HCT116 (cell line): ENCODE measurements at regions not wholly inside any gene's neighbourhood (a gene's known extent, or its start where the extent isn't known, plus 50 kb on each side); places are given as distances from the start of the nearest gene placed in this dataset.

Experiments
- CBX3 ChIP-seq: IDR thresholded peaks from 2 replicates; pipeline ENCODE4 v1.6.1; 2012; ENCODE audit warnings: low read depth
- CEBPB ChIP-seq: IDR thresholded peaks from 2 replicates; pipeline ENCODE4 v1.6.1; 2012; ENCODE audit warnings: low read depth
- ELF1 ChIP-seq: IDR thresholded peaks from 2 replicates; pipeline ENCODE4 v1.6.1; 2012; ENCODE audit warnings: low read depth, borderline replicate concordance
- POLR2A ChIP-seq: IDR thresholded peaks from 2 replicates; pipeline ENCODE4 v1.7.0; 2011; ENCODE audit warnings: borderline replicate concordance; ENCODE audit not compliant: insufficient read depth, insufficient read length; ENCODE audit errors: extremely low read depth
- POLR2AphosphoS5 ChIP-seq: IDR thresholded peaks from 2 replicates; pipeline ENCODE4 v1.6.1; 2011; ENCODE audit warnings: mild to moderate bottlenecking, low read depth, low read length, moderate library complexity
- RAD21 ChIP-seq: IDR thresholded peaks from 2 replicates; pipeline ENCODE4 v1.6.1; 2012; ENCODE audit warnings: low read depth, mild to moderate bottlenecking
- SIN3A ChIP-seq: IDR thresholded peaks from 2 replicates; pipeline ENCODE4 v1.6.1; 2012; ENCODE audit warnings: low read depth
- SP1 ChIP-seq: IDR thresholded peaks from 2 replicates; pipeline ENCODE4 v1.6.1; 2012; ENCODE audit warnings: low read depth
- TF ChIP-seq, protein P1 (sequence below), 3 experiments: fragments of 200-600 bp in 1 of 3; sonication (generic) in 1 of 3; IDR thresholded peaks in 2 of 3; conservative IDR thresholded peaks in 1 of 3; 2 replicates each; pipeline ENCODE4 v1.5.1; 2012 to 2017; ENCODE audit warnings: low read depth in 2 of 3, low read length in 2 of 3, antibody characterized with exemption in 1 of 3, borderline replicate concordance in 1 of 3, control low read depth in 1 of 3, mild to moderate bottlenecking in 1 of 3, mixed read lengths in 1 of 3, mixed run types in 1 of 3, moderate library complexity in 1 of 3; ENCODE audit not compliant: insufficient read depth in 1 of 3
- TF ChIP-seq, protein P2 (sequence below): IDR thresholded peaks from 2 replicates; pipeline ENCODE4 v1.6.1; 2012

DNA sequence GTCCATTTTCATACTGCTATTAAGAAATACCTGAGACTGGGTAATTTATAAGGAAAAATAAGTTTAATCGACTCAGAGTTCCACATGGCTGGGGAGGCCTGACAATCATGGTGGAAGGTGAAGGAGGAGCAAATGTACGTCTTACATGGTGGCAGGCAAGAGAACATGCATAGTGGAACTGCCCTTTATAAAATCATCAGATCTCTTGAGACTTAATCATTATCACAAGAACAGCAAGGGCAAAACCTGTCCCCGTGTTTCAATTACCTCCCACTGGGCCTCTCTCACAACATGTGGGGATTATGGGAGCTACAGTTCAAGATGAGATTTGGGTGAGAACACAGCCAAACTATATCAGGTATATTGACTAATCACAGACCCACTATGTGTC is 370.2 kb upstream of the USP24 start:
- no peak for TF ChIP-seq ELF1
- TF ChIP-seq, protein P1, sequence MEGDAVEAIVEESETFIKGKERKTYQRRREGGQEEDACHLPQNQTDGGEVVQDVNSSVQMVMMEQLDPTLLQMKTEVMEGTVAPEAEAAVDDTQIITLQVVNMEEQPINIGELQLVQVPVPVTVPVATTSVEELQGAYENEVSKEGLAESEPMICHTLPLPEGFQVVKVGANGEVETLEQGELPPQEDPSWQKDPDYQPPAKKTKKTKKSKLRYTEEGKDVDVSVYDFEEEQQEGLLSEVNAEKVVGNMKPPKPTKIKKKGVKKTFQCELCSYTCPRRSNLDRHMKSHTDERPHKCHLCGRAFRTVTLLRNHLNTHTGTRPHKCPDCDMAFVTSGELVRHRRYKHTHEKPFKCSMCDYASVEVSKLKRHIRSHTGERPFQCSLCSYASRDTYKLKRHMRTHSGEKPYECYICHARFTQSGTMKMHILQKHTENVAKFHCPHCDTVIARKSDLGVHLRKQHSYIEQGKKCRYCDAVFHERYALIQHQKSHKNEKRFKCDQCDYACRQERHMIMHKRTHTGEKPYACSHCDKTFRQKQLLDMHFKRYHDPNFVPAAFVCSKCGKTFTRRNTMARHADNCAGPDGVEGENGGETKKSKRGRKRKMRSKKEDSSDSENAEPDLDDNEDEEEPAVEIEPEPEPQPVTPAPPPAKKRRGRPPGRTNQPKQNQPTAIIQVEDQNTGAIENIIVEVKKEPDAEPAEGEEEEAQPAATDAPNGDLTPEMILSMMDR (IDR thresholded peaks at IDR 0.05 in 2 of 3, conservative IDR thresholded peaks at IDR 0.05 in 1 of 3; ENCODE audit: borderline replicate concordance in 1 of 3, insufficient read depth in 1 of 3, low read depth in 2 of 3, low read length in 2 of 3): no peak
- TF ChIP-seq, protein P2, sequence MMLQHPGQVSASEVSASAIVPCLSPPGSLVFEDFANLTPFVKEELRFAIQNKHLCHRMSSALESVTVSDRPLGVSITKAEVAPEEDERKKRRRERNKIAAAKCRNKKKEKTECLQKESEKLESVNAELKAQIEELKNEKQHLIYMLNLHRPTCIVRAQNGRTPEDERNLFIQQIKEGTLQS: no peak
- no peak for TF ChIP-seq CEBPB
- TF ChIP-seq RAD21: no peak
- TF ChIP-seq SIN3A: no peak
- no peak for TF ChIP-seq POLR2AphosphoS5
- TF ChIP-seq SP1: no peak
- TF ChIP-seq CBX3: no peak
- TF ChIP-seq POLR2A: no peak
